ENCODE measurements at regions not wholly inside any gene's neighbourhood (a gene's known extent, or its start where the extent isn't known, plus 50 kb on each side); places are given as distances from the start of the nearest gene placed in this dataset.

- Histone ChIP-seq H3K27ac (no peak overlapping the region), H3K4me3 (no peak overlapping the region), H3K4me1 (no peaks in the 10 kb centered on the region), H3K27me3 (no peaks in the 10 kb centered on the region), H3K9me3 (no peaks in the 10 kb centered on the region), H3K36me3 (no peaks in the 10 kb centered on the region)
- no peak for DNase-seq
- TF ChIP-seq POLR2A (IDR thresholded peaks at IDR 0.05) (no peak), CTCF (IDR thresholded peaks at IDR 0.05) (no peak)
- intact Hi-C loops (cut with DNase I; ENCODE audit: low total_unique reads): no loop called here
Observed at GRCh38 chr5:110082863-110083262, 393.1 kb downstream of the MAN2A1 start.

- no peaks in the 10 kb centered on the region for H3K9me3 ChIP-seq
- TF ChIP-seq POLR2A (IDR thresholded peaks at IDR 0.05) (no peak), CTCF (IDR thresholded peaks at IDR 0.05) (no peak)
- H3K27ac ChIP-seq: no peak overlapping the region
- H3K36me3 ChIP-seq: no peaks in the 10 kb centered on the region
- no peaks in the 10 kb centered on the region for H3K4me1 ChIP-seq
- intact Hi-C loops (cut with DNase I; ENCODE audit: low total_unique reads): no loop called here
- no peak for DNase-seq
- no peaks in the 10 kb centered on the region for H3K27me3 ChIP-seq
- no peak overlapping the region for H3K4me3 ChIP-seq
Observed at GRCh38 chr5:110085826-110086225, 396.1 kb downstream of the MAN2A1 start.

GRCh38 chr5:110086658-110087388, 397.1 kb downstream of the MAN2A1 start:
- no peaks in the 10 kb centered on the region for H3K9me3 ChIP-seq
- DNase-seq: peak; percentile 16 to 19
- no peaks in the 10 kb centered on the region for H3K4me1 ChIP-seq
- intact Hi-C loops (cut with DNase I; ENCODE audit: low total_unique reads): no loop called here
- no peak overlapping the region for H3K27ac ChIP-seq
- no peak for TF ChIP-seq CTCF (IDR thresholded peaks at IDR 0.05)
- no peak for TF ChIP-seq POLR2A (IDR thresholded peaks at IDR 0.05)
- no peak overlapping the region for H3K4me3 ChIP-seq
- no peaks in the 10 kb centered on the region for H3K27me3 ChIP-seq
- no peaks in the 10 kb centered on the region for H3K36me3 ChIP-seq

GRCh38 chr5:110087829-110088228, 398.1 kb downstream of the MAN2A1 start:
- TF ChIP-seq CTCF (IDR thresholded peaks at IDR 0.05) (no peak), POLR2A (IDR thresholded peaks at IDR 0.05) (no peak)
- Histone ChIP-seq H3K9me3 (no peaks in the 10 kb centered on the region), H3K4me3 (no peak overlapping the region), H3K27ac (no peak overlapping the region), H3K27me3 (no peaks in the 10 kb centered on the region), H3K4me1 (no peaks in the 10 kb centered on the region), H3K36me3 (no peaks in the 10 kb centered on the region)
- intact Hi-C loops (cut with DNase I; ENCODE audit: low total_unique reads): no loop called here
- DNase-seq: no peak

GRCh38 chr5:110088676-110089436, 399.1 kb downstream of the MAN2A1 start:
- H3K4me3 ChIP-seq: no peak overlapping the region
- H3K27ac ChIP-seq: no peak overlapping the region
- no peaks in the 10 kb centered on the region for H3K27me3 ChIP-seq
- H3K9me3 ChIP-seq: no peaks in the 10 kb centered on the region
- TF ChIP-seq POLR2A (IDR thresholded peaks at IDR 0.05) (no peak), CTCF (IDR thresholded peaks at IDR 0.05) (no peak)
- intact Hi-C loops (cut with DNase I; ENCODE audit: low total_unique reads): no loop called here
- H3K4me1 ChIP-seq: no peaks in the 10 kb centered on the region
- no peak for DNase-seq
- no peaks in the 10 kb centered on the region for H3K36me3 ChIP-seq

All from uterus (tissue), 3 donors.